ENCODE measurements at regions not wholly inside any gene's neighbourhood (a gene's known extent, or its start where the extent isn't known, plus 50 kb on each side); places are given as distances from the start of the nearest gene placed in this dataset.

GRCh38 chr12:102562836-102563425 lies 82.6 kb upstream of the IGF1 start:
- Histone ChIP-seq H3K27me3 (replicated peaks; ENCODE audit: control insufficient read depth, insufficient read depth, low read length) (no peaks in the 10 kb centered on the region), H3K9me3 (ENCODE audit: control insufficient read depth, low read length) (peaks cover 8% of the 10 kb centered on the region), H3K9ac (ENCODE audit: low read length) (no peak overlapping the region), H3K4me3 (ENCODE audit: low read length) (no peak overlapping the region), H3K4me1 (ENCODE audit: control insufficient read depth, insufficient read depth, low read length) (peaks cover 15% of the 10 kb centered on the region), H3K36me3 (ENCODE audit: control insufficient read depth, insufficient read depth, low read length, severe bottlenecking) (no peaks in the 10 kb centered on the region)
- DNase-seq (ENCODE audit: low read depth), result no peak

- no peaks in the 10 kb centered on the region for H3K36me3 ChIP-seq (ENCODE audit: control insufficient read depth, insufficient read depth, low read length, severe bottlenecking)
- H3K9ac ChIP-seq (ENCODE audit: low read length), result no peak overlapping the region
- no peak for DNase-seq (ENCODE audit: low read depth)
- no peaks in the 10 kb centered on the region for H3K9me3 ChIP-seq (ENCODE audit: control insufficient read depth, low read length)
- no peaks in the 10 kb centered on the region for H3K4me1 ChIP-seq (ENCODE audit: control insufficient read depth, insufficient read depth, low read length)
- no peaks in the 10 kb centered on the region for H3K27me3 ChIP-seq (replicated peaks; ENCODE audit: control insufficient read depth, insufficient read depth, low read length)
- no peak overlapping the region for H3K4me3 ChIP-seq (ENCODE audit: low read length)
Observed at GRCh38 chr12:102551186-102551585, 70.8 kb upstream of the IGF1 start.

DNA sequence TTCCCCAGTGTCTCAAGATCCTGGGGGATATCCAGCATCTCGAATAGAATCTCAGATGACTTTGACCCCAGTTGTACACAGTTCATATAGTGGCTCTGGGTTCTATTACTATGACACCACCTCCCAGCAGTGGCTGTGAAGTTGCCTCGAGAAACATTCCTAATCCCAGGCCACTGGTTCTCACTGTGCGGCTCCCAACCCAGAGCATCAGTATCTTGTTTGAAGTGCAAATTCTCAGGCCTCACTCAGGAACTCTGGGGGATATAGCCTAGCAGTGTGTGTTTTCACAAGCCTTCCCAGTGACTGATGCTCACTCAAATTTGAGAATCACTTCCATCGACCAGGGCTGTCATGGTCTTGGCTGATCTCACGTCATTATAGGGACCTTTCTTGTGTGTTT lies 69.3 kb upstream of the IGF1 start:
- H3K4me1 ChIP-seq (ENCODE audit: control insufficient read depth, insufficient read depth, low read length), result no peaks in the 10 kb centered on the region
- no peaks in the 10 kb centered on the region for H3K9me3 ChIP-seq (ENCODE audit: control insufficient read depth, low read length)
- no peak overlapping the region for H3K4me3 ChIP-seq (ENCODE audit: low read length)
- H3K36me3 ChIP-seq (ENCODE audit: control insufficient read depth, insufficient read depth, low read length, severe bottlenecking), result no peaks in the 10 kb centered on the region
- no peak for DNase-seq (ENCODE audit: low read depth)
- H3K9ac ChIP-seq (ENCODE audit: low read length), result no peak overlapping the region
- H3K27me3 ChIP-seq (replicated peaks; ENCODE audit: control insufficient read depth, insufficient read depth, low read length), result no peaks in the 10 kb centered on the region

- Histone ChIP-seq H3K36me3 (ENCODE audit: control insufficient read depth, insufficient read depth, low read length, severe bottlenecking) (no peaks in the 10 kb centered on the region), H3K4me1 (ENCODE audit: control insufficient read depth, insufficient read depth, low read length) (no peaks in the 10 kb centered on the region), H3K4me3 (ENCODE audit: low read length) (no peak overlapping the region), H3K27me3 (replicated peaks; ENCODE audit: control insufficient read depth, insufficient read depth, low read length) (no peaks in the 10 kb centered on the region), H3K9ac (ENCODE audit: low read length) (no peak overlapping the region), H3K9me3 (ENCODE audit: control insufficient read depth, low read length) (no peaks in the 10 kb centered on the region)
- DNase-seq (ENCODE audit: low read depth), result no peak
Observed at GRCh38 chr12:102548543-102548942, 68.2 kb upstream of the IGF1 start.

DNA sequence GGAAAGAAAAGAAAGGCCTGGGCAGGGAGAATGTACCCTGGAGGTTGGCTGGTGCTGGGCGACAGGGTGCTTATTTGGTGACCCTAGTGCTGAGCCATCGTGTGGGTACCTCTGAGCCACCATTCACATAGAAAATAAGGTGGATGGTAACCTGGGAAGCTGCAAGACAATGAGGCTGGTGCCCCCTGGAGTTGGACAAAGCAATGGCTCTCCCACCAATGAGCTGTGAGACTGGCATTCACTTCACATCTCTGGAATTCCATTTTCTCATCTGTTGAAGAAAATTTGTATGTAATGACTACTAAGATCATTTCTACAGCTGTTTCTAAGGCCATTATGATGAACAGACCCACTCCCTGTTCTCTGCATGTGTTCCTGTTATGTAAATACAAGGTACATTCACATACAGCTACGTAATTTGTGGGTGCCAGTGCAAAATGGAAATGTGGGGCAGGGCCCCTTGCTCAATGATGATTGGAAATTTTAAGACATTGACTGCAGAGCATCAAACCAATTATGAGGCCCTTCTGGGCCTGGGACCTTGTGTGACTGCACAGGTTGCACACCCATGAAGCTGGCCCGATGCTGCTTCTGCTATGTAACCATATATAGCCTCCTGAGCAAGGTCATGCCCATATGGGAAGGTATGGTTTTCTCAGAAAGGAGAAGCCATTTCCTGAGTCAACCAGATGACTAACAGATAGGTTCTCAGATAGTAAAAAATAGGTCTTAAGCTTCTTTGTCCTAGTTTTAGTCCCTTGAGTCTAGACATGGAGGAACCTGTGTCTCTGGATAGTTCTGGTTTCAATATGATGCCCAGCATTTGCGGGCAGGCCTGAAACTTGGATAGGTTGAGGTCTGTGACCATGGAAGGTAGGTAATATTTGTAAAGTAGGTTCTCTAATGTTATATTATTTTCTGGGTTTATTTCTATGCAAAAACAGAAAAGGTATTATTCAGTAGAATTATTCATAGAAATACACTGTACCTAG lies 63.4 kb upstream of the IGF1 start:
- DNase-seq (ENCODE audit: low read depth), result no peak
- Histone ChIP-seq H3K36me3 (ENCODE audit: control insufficient read depth, insufficient read depth, low read length, severe bottlenecking) (no peaks in the 10 kb centered on the region), H3K9me3 (ENCODE audit: control insufficient read depth, low read length) (no peaks in the 10 kb centered on the region), H3K27me3 (replicated peaks; ENCODE audit: control insufficient read depth, insufficient read depth, low read length) (no peaks in the 10 kb centered on the region), H3K9ac (ENCODE audit: low read length) (no peak overlapping the region), H3K4me1 (ENCODE audit: control insufficient read depth, insufficient read depth, low read length) (peaks cover 15% of the 10 kb centered on the region), H3K4me3 (ENCODE audit: low read length) (no peak overlapping the region)

GRCh38 chr12:102542816-102543440 lies 62.6 kb upstream of the IGF1 start:
- no peak overlapping the region for H3K9ac ChIP-seq (ENCODE audit: low read length)
- no peak for DNase-seq (ENCODE audit: low read depth)
- H3K36me3 ChIP-seq (ENCODE audit: control insufficient read depth, insufficient read depth, low read length, severe bottlenecking), result no peaks in the 10 kb centered on the region
- no peaks in the 10 kb centered on the region for H3K9me3 ChIP-seq (ENCODE audit: control insufficient read depth, low read length)
- H3K27me3 ChIP-seq (replicated peaks; ENCODE audit: control insufficient read depth, insufficient read depth, low read length), result no peaks in the 10 kb centered on the region
- no peak overlapping the region for H3K4me3 ChIP-seq (ENCODE audit: low read length)
- H3K4me1 ChIP-seq (ENCODE audit: control insufficient read depth, insufficient read depth, low read length), result peaks cover 16% of the 10 kb centered on the region

DNA sequence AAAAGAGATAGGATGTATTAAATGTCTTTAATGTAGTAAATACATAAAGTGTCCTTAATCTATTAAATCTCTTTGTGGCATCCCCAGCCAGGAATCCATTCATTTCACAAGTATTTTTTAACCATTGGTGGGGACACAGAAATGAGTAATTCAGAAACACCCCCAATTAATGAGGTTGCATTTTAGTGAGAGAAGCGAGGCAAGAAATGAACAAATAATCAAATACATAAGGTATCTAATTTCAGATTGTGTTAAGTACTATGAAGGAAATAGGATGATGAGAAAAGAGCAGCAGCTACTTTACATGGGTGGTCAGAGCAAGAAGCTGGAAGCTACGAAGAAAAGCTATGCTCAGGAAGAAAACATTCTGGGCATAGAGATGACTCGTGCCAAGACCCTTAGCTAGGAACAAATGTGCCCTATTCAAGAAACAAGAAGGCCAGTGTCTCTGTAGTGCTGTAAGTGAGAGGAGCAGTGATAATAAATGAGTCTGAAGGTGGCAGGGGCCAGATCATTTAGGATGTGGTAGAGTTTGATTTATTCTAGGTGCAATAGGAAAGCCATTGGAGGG lies 60.5 kb upstream of the IGF1 start:
- H3K27me3 ChIP-seq (replicated peaks; ENCODE audit: control insufficient read depth, insufficient read depth, low read length), result no peaks in the 10 kb centered on the region
- H3K9ac ChIP-seq (ENCODE audit: low read length), result no peak overlapping the region
- peaks cover 23% of the 10 kb centered on the region for H3K4me1 ChIP-seq (ENCODE audit: control insufficient read depth, insufficient read depth, low read length)
- no peak overlapping the region for H3K4me3 ChIP-seq (ENCODE audit: low read length)
- DNase-seq (ENCODE audit: low read depth), result no peak
- H3K36me3 ChIP-seq (ENCODE audit: control insufficient read depth, insufficient read depth, low read length, severe bottlenecking), result no peaks in the 10 kb centered on the region
- no peaks in the 10 kb centered on the region for H3K9me3 ChIP-seq (ENCODE audit: control insufficient read depth, low read length)

- Histone ChIP-seq H3K9ac (ENCODE audit: low read length) (peak overlapping the region; percentile 54), H3K4me3 (ENCODE audit: low read length) (peak overlapping the region; percentile 20), H3K36me3 (ENCODE audit: control insufficient read depth, insufficient read depth, low read length, severe bottlenecking) (no peaks in the 10 kb centered on the region), H3K27me3 (replicated peaks; ENCODE audit: control insufficient read depth, insufficient read depth, low read length) (no peaks in the 10 kb centered on the region), H3K4me1 (ENCODE audit: control insufficient read depth, insufficient read depth, low read length) (peaks cover 30% of the 10 kb centered on the region), H3K9me3 (ENCODE audit: control insufficient read depth, low read length) (no peaks in the 10 kb centered on the region)
- DNase-seq (ENCODE audit: low read depth), result peak; percentile 65
Observed at GRCh38 chr12:102539651-102540553, 59.5 kb upstream of the IGF1 start.

DNA sequence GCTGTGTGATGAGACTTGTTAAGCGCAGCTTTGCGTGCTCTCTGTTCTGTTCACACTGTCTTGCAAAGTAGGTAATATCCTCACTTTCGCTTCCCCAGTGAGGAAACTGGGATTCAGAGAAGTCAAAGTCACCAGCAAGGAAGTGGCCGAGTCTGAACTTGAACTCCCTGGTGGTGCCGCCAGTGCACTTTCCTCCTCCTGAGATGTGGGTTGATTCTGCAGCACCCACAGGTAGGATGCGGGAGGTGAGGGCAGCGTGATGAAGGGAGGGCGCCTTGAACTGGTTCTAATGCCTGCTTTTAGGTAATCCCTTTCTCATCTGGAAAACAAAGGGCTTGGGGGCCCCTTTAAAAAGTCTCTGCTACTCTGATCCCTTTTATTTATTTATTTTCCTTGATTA lies 54.9 kb upstream of the IGF1 start:
- Histone ChIP-seq H3K27me3 (replicated peaks; ENCODE audit: control insufficient read depth, insufficient read depth, low read length) (no peaks in the 10 kb centered on the region), H3K4me1 (ENCODE audit: control insufficient read depth, insufficient read depth, low read length) (peaks cover 30% of the 10 kb centered on the region), H3K36me3 (ENCODE audit: control insufficient read depth, insufficient read depth, low read length, severe bottlenecking) (no peaks in the 10 kb centered on the region), H3K9me3 (ENCODE audit: control insufficient read depth, low read length) (no peaks in the 10 kb centered on the region), H3K9ac (ENCODE audit: low read length) (no peak overlapping the region), H3K4me3 (ENCODE audit: low read length) (no peak overlapping the region)
- DNase-seq (ENCODE audit: low read depth), result no peak

- Histone ChIP-seq H3K36me3 (ENCODE audit: control insufficient read depth, insufficient read depth, low read length, severe bottlenecking) (no peaks in the 10 kb centered on the region), H3K4me1 (ENCODE audit: control insufficient read depth, insufficient read depth, low read length) (peaks cover 26% of the 10 kb centered on the region), H3K4me3 (ENCODE audit: low read length) (no peak overlapping the region), H3K9ac (ENCODE audit: low read length) (no peak overlapping the region), H3K27me3 (replicated peaks; ENCODE audit: control insufficient read depth, insufficient read depth, low read length) (no peaks in the 10 kb centered on the region), H3K9me3 (ENCODE audit: control insufficient read depth, low read length) (no peaks in the 10 kb centered on the region)
- DNase-seq (ENCODE audit: low read depth), result peak; percentile 62
Observed at GRCh38 chr12:102534899-102535298, 54.5 kb upstream of the IGF1 start.
